SK-MEL-5 (cell line): ENCODE measurements at regions not wholly inside any gene's neighbourhood (a gene's known extent, or its start where the extent isn't known, plus 50 kb on each side); places are given as distances from the start of the nearest gene placed in this dataset.
"Not testable (repeated sequence)": the region's sequence is repeated elsewhere in the genome, so short reads cannot be mapped to it uniquely, and the experiment has no call there.

Source experiments
- DNase-seq: peaks from one replicate; pipeline ENCODE4 v3.0.0-alpha.2; 2016; ENCODE audit warnings: low read depth, low spot score
- in situ Hi-C: cut with HindIII; loops from 2 replicates; pipeline ENCODE4 v1.10.0; 2016; ENCODE audit warnings: low sequenced_read_pairs, high pct_unique_total_duplicates, low pct_unique_long_range_greater_than_20kb

DNA sequence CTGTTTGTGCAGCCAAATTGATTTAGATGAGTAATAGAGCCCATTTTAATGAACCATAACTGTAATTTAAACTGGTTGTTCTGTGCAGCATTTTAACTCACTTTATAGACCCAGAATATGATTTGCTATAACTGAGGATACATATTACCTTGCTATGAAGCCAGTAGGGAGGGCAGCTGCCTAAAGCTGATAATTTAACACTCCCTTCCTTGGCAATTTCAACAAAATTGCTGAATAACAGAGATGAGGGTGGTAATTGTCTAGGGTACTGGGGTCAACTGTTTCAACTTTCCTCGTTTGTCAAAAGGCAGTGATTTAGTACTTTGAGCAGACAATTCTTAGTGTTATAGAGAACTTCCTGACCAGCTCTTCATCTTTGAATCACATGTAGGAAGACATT, 304.9 kb upstream of the POU1F1 start:
- no peak for DNase-seq
- in situ Hi-C loops = no loop called here

DNA sequence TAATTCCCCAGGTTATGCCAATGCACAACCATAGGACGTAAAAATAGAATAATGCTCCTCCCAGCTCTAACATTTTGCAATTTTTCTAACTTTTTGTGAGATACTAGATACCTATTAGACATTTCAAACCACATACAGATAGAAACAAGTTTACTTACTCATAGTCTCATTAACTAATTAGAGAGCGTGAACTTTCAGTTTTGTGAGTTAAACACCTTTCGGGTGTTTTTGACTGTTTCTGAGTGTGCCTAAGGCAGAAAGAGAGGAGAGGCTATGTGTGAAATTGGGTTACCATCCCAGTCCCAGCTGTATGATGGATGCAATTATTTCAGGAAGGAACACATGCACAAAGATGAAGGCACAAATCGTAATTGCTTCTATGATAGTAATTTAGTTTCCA, 300.4 kb upstream of the POU1F1 start:
- in situ Hi-C loops = no loop called here
- no peak for DNase-seq

DNA sequence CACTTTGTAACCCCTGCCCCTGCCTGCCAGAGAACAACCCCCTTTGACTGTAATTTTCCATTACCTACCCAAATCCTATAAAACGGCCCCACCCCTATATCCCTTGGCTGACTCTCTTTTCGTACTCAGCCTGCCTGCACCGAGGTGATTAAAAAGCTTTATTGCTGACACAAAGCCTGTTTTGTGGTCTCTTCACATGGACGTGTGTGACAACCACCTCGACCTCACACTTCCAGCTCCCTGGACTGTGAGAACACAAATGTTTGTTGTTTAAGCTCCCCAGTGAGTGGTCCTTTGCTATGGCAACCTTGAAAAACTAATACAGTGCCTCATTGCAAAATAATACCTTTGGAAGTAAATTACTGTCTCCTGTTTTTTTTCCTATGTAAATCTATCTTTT, 299.2 kb upstream of the POU1F1 start:
- DNase-seq = no peak
- in situ Hi-C loops = no loop called here

DNA sequence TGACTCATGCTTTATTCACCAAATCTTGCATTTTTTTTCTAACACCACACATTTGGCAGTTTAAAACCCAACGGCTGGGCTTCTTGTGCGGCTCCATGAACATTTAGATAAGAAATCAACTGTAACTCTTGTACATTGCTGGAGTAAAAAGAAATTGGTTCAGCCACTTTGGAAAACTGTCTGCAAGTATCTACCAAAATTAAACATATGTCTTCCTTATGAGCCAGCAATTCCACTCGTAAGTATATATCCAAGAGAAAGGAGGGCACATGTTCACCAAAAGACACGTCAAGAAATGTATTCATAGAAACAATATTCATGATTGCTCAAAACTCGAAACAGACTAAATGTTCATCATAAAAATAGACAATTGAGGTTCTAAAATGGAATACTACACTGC, 291.9 kb upstream of the POU1F1 start:
- DNase-seq = no peak
- in situ Hi-C loops = no loop called here

DNA sequence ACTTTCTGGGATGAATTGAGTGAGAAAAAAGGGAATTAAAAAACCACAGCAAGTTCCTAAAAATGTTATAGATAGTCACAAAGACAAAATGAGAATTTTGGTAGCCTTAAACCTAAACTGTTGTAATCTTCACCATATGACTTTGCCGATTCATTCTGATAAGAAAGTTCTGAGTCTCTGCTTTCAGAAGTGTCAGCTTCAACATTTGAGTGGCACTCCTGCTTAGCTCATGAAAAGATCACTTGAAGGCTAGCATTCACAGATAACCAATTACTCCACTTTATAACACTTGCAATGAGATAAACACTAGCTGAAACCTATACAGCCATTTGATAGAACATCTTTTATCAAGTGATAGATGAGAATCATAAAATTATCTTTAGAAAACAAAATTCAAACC, 288.1 kb upstream of the POU1F1 start:
- DNase-seq = no peak
- in situ Hi-C loops = no loop called here

DNA sequence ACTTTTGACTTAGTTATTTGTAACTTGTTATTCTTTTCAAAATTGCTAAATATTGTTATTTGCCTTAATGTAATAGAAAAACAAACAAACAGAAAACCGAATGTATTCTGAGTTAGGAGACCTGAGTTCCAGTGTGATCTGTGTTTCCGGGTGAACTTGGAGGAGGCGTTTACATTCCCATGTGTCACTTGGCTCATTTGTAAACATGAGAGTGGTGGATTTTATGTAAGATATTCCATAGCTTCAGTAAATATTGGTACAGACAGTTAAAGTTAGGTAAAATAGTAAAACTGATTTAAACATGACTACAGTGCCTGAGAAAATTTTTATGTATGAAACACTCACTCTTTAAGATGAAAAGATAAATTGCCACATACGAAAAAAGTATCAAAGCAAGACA, 287.3 kb upstream of the POU1F1 start:
- DNase-seq = no peak
- in situ Hi-C loops = no loop called here

DNA sequence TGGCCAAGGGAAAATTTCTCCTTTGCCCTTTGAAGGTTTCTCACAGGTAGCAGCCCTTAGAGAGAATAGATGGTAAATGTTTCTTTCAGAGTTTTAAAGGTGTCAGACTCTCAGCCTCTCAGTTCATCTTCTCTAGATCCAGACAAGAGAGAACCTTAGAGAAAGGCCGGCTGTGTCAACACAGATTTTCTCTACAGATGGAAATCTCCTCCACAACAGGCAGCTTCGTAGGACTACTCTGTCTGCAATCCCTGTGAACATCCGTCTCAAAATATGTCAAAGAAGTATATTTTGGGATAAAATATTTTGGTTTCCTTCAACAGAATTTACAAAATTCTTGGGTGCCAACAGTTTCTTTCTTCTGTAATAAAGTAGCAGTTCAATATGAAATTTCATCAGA, 282.1 kb upstream of the POU1F1 start:
- in situ Hi-C loops = no loop called here
- no peak for DNase-seq

DNA sequence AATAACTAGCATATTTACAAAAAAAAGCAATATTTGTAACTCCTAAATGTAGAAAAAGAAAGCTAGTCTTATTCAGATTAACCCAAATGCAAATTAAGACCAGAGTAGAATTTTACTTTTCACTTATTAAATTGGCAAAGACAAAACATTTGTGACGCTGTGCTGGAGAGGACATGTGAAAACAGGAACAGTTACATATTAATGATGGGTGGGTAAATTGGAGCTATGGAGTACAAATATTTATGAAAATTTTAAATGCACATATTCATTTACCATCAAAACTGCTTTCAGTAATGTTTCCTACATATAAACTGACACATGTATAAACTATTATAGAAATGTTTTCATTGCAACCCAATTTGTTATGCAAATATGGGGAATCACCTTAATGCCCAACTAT, 278.9 kb upstream of the POU1F1 start:
- in situ Hi-C loops = no loop called here

DNA sequence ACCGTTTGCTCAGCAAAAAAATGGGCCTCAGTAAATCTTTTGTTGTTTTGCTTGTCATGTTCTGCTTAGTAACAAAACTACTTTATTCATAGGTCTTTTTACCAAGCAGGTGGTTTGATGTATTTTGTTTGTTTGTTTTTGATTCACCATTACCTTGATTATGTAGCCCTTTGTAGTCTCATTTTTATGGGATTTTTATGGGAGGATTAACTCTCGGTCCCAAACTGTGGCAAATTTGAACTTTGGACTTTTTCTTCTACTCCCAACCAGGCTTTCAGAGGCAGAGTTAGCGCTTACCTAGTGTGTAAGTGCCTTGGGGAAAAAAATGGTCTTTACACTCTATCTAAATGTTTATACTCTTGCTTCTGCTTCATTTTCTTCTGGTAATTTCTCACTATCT, 276.7 kb upstream of the POU1F1 start:
- DNase-seq = no peak
- in situ Hi-C loops = no loop called here

More for the DNA sequence above, 278.9 kb upstream of the POU1F1 start:
- no peak for DNase-seq

DNA sequence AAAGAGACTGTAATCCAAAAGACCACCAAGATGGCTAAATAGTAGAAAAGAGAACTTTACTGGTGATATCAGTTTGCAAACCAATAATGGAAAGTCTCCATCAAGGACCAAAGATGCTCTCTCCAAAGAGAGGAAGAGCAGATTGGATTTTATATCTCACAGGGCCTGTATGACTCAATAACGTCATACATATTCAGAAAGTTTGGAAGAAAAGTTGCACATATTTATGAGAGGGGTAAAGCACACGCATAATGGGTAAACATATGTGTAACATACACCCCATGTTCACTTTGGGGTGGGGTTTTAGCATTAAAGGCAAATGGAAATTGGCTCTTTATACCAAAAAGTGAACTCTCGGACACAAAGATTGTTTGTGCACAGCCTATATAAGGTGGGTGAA, 274.5 kb upstream of the POU1F1 start:
- in situ Hi-C loops = no loop called here
- DNase-seq = no peak

DNA sequence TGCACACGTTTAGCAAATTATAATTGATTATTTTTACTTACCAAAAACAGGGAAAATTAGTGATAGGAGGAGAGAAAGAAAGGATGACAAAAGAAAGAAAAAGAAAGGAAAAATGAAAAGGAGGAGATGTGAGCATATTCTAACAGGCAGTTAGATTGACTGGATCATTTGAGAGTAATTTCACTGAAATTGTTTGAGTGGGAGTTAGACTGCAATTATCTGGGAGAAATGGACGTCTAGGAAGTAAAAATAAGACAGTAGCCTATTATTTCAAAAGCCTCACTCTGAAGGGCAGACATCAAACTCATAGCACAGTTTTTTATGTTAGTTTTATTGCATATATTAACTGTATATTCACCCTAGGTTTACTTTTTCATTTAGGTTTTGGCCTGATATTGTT, 272.8 kb upstream of the POU1F1 start:
- no peak for DNase-seq
- in situ Hi-C loops = no loop called here

DNA sequence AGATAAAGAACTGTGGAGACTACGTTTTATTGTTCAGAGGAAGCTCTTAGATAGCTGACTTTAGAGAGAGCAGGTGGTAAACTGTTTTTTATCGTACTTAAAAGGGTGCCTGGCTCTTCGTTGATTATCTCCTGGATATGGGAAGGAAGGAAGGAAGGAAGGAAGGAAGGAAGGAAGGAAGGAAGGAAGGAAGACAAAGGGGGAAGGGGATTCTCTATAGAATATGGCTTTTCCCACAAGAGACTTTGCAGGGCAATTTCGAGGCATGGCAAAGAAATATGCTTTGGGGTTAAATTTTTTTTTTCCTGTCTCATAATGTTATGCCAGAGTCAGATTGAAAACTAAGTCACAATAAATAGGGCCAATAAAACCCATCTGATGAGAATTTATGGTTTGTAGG, 271.9 kb upstream of the POU1F1 start:
- in situ Hi-C loops = no loop called here
- no peak for DNase-seq

DNA sequence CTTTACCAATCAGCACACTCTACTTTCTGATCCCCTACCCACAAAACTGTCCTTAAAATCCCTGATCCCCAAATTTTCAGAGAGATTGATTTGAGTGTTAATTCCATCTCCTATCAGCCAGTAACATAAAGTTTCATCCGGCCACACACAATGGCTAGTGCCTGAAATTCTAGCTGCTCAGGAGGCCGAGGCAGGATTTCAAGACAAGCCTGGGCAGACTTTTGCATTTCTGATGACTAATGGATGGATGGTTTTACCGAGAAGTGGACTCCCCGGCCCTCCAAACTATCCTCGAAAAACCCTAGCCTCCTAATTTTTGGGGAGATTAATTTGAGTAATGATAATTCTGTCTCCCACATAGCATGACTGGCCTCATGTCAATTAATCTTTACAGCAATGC, 269.8 kb upstream of the POU1F1 start:
- no peak for DNase-seq
- in situ Hi-C loops = no loop called here

DNA sequence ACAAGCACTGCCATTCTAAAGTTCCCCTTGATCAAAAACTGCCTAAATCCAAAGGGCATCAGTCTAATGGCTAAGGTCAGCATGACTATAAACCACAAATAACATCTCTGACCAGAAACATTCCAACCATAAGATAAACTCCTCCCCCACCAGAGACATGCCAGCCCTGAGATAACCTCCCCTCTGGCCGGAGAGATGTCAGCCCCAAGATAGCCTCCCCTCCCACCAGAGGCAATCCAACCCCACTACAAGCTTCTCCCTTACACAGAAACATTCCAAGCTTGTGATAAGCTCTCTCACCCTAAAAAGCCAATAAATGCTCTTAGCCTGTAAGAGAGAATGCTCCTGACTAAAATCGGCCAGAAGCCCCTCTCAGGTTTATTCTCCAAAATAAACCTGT, 267.0 kb upstream of the POU1F1 start:
- DNase-seq, in situ Hi-C loops: not testable (repeated sequence)

DNA sequence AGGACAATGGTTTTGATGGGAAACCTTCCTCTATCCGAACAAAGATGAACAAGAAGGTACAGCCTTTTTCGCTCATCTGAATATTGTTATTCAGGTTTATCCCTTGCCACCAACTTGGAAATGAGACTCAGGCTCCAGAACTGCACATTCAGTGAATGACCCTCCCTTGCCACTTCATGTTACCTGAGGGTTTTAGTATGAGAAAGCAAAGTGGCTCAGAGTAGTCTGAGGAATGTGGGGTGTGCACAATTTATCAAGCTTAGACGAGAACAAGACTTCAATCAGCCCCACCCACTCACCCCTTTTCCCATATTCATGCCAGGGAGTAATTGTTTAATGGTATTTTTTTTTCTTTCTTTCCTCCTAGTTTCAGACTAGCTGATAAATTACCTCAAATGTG, 265.3 kb upstream of the POU1F1 start:
- in situ Hi-C loops = no loop called here
- no peak for DNase-seq

DNA sequence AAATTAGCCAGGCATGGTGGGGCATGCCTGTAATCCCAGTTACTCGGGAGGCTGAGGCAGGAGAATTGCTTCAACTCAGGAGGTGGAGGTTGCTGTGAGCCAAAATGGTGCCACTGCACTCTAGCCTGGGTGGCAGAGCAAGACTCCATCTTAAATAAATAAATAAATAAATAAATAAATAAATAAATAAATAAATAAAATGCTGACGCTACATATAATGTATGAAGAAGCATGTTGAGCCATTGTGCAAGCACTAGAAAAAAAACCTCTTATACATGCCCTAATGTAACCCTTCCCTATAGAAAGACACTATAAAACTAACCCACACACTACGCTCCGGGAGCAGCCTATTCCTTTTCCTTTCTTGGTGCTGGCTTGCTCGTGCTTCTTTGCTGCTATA, 262.3 kb upstream of the POU1F1 start:
- DNase-seq, in situ Hi-C loops: not testable (repeated sequence)

DNA sequence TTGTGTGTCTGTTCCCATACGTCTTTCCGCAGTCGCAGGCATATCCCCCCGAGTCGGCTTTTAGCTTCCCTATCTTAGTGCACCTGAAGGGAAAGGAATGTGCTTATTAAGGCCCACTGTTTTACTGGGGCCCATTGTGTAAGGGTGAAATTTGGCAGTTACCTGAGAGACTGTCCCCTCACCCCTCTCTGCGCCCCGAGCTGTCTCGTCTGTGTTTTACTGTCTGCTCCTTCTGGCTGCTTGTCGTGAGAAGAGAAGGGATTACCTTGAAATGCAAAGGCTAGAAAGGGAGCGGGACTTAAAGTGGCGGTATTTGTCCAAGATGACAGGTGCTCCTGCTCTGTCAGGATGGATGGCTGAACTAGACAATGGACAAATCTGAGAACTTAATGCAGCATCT, 233.0 kb upstream of the POU1F1 start:
- no peak for DNase-seq
- in situ Hi-C loops = no loop called here

DNA sequence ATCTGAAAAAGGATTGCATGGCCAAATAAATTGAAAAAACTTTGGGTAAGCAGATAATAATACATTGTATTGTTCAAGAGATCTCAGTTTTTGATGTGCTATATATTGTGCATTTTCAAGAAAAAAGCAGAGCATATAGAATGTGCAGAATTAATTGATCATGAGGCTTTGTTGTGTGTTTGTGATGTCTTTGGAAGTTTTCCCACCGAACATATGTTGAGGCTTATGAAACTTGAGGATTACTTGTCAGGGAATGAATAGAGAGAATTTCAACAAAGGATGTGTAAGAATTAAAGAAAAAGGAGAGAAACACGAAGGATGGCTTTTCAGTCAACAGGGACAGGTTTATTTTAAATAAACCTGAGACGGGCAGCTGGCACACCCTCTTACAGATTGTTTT, 232.5 kb upstream of the POU1F1 start:
- no peak for DNase-seq
- in situ Hi-C loops = no loop called here

DNA sequence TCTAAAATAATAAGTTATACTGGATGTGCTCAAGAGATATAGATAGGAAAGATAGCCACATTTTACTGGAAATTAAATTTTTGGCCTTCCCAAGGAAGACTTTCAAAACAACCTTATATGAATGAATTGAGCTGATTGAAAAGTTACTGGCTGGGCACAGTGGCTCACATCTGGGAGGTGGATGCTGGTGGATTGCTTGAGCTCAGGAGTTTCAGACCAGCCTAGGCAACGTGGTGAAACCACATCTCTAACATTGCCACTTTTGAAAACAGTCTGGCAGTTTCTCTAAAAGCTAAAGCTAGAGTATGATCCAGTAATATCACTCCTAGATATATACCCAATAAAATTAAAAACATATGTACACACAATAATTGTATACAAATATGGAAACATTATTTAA, 231.4 kb upstream of the POU1F1 start:
- in situ Hi-C loops = no loop called here
- no peak for DNase-seq

DNA sequence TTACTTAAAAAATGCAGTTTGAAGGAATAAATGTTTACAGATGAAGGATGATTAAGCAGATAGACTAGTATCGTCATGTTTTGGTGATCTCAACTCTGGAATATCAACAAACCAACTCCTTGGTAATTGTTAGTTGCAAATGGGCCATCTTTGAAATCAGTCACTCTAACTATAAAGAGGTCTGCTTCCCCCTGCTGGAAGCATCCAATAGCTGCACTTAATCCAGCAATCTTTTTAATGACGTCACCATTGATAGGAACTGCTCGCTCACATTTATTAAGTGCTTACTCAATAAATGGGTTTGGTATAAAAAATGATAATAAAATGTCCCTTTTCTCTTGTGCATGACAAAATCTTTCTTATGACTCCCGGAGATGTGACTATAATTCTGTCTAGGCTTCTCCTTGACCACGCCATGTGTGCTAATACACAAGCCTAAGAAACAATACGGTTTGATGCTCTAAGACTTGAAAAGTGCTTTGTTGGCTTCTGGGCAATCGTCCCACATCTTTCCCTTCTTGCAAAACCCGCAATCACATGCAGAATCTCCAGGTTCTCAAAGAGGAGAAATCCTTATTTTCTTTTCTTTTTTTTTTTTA, 227.6 kb upstream of the POU1F1 start:
- DNase-seq = peak; percentile 80
- in situ Hi-C loops = no loop called here
